CD4-positive, alpha-beta T cell treated with Interleukin-15 for 4 hours (primary cell): ENCODE measurements at regions not wholly inside any gene's neighbourhood (a gene's known extent, or its start where the extent isn't known, plus 50 kb on each side); places are given as distances from the start of the nearest gene placed in this dataset.

Experiments used
- DNase-seq: peaks from one replicate; pipeline ENCODE4 v3.0.0-alpha.2; 2020; ENCODE audit warnings: low spot score

- DNase-seq: no peak
These were observed 986.4 kb downstream of the REEP3 start for GRCh38 chr10:64507651-64508028.

- no peak for DNase-seq
These were observed 986.9 kb downstream of the REEP3 start for GRCh38 chr10:64508029-64508661.

- DNase-seq: no peak
These were observed 994.9 kb downstream of the REEP3 start for GRCh38 chr10:64515970-64516699.

- DNase-seq: no peak
These were observed 997.3 kb downstream of the REEP3 start for GRCh38 chr10:64518456-64518855.

GRCh38 chr10:64519427-64519826 lies 998.2 kb downstream of the REEP3 start:
- no peak for DNase-seq

GRCh38 chr10:64519831-64520230 lies 998.6 kb downstream of the REEP3 start:
- no peak for DNase-seq

- DNase-seq: no peak
These were observed 1002.0 kb downstream of the REEP3 start for GRCh38 chr10:64523065-64523759.

- DNase-seq: no peak
These were observed 1007.2 kb downstream of the REEP3 start for GRCh38 chr10:64528294-64529002.

- no peak for DNase-seq
These were observed 1007.8 kb downstream of the REEP3 start for GRCh38 chr10:64529003-64529350.

GRCh38 chr10:64534616-64535015 lies 1013.4 kb downstream of the REEP3 start:
- no peak for DNase-seq

- DNase-seq: no peak
These were observed 1014.1 kb downstream of the REEP3 start for GRCh38 chr10:64535131-64535867.

GRCh38 chr10:64537112-64537511 lies 1015.9 kb downstream of the REEP3 start:
- no peak for DNase-seq

GRCh38 chr10:64537928-64538327 lies 1016.7 kb downstream of the REEP3 start:
- DNase-seq: no peak

GRCh38 chr10:64546073-64546472 lies 1024.9 kb downstream of the REEP3 start:
- no peak for DNase-seq

- DNase-seq: no peak
These were observed 1026.0 kb downstream of the REEP3 start for GRCh38 chr10:64547168-64547567.

- DNase-seq: no peak
These were observed 1034.5 kb downstream of the REEP3 start for GRCh38 chr10:64555666-64556065.

GRCh38 chr10:64558094-64558835 lies 1037.1 kb downstream of the REEP3 start:
- DNase-seq: no peak

GRCh38 chr10:64571056-64571455 lies 1049.9 kb downstream of the REEP3 start:
- DNase-seq: no peak

GRCh38 chr10:64573623-64574325 lies 1052.6 kb downstream of the REEP3 start:
- DNase-seq: no peak

GRCh38 chr10:64574371-64574770 lies 1053.2 kb downstream of the REEP3 start:
- no peak for DNase-seq

- no peak for DNase-seq
These were observed 1055.3 kb downstream of the REEP3 start for GRCh38 chr10:64576497-64576896.
